Caki2 (cell line): ENCODE measurements at regions not wholly inside any gene's neighbourhood (a gene's known extent, or its start where the extent isn't known, plus 50 kb on each side); places are given as distances from the start of the nearest gene placed in this dataset.
"Not testable (repeated sequence)": the region's sequence is repeated elsewhere in the genome, so short reads cannot be mapped to it uniquely, and the experiment has no call there.

Experiments
- DNase-seq: peaks from one replicate; pipeline ENCODE4 v3.0.0-alpha.2; 2015; ENCODE audit warnings: low read depth
- in situ Hi-C: cut with HindIII; loops from 2 replicates; pipeline ENCODE4 v1.10.0; 2016; ENCODE audit warnings: low sequenced_read_pairs, low pct_unique_long_range_greater_than_20kb, mixed read lengths

- DNase-seq: peak; percentile 63
- in situ Hi-C loops: no loop called here
Measured at GRCh38 chr3:22713936-22714335, 489.2 kb upstream of the UBE2E2 start.

- in situ Hi-C loops: no loop called here
- no peak for DNase-seq
Measured at GRCh38 chr3:22714749-22715148, 488.4 kb upstream of the UBE2E2 start.

- no peak for DNase-seq
- in situ Hi-C loops: no loop called here
Measured at GRCh38 chr3:22720596-22720995, 482.5 kb upstream of the UBE2E2 start.

GRCh38 chr3:22724420-22724819 is 478.7 kb upstream of the UBE2E2 start:
- DNase-seq: no peak
- in situ Hi-C loops: no loop called here

GRCh38 chr3:22728406-22728805 is 474.7 kb upstream of the UBE2E2 start:
- in situ Hi-C loops: no loop called here
- DNase-seq: no peak

GRCh38 chr3:22729212-22729611 is 473.9 kb upstream of the UBE2E2 start:
- in situ Hi-C loops: no loop called here

GRCh38 chr3:22729981-22730380 is 473.1 kb upstream of the UBE2E2 start:
- in situ Hi-C loops: no loop called here
- DNase-seq: peak; percentile 6

More at GRCh38 chr3:22729212-22729611, 473.9 kb upstream of the UBE2E2 start:
- DNase-seq: no peak

- in situ Hi-C loops: no loop called here
- DNase-seq: no peak
Measured at GRCh38 chr3:22730701-22731100, 472.4 kb upstream of the UBE2E2 start.

GRCh38 chr3:22731901-22732300 is 471.2 kb upstream of the UBE2E2 start:
- no peak for DNase-seq
- in situ Hi-C loops: no loop called here

- in situ Hi-C loops: no loop called here
- no peak for DNase-seq
Measured at GRCh38 chr3:22732641-22733040, 470.5 kb upstream of the UBE2E2 start.

GRCh38 chr3:22734207-22734606 is 468.9 kb upstream of the UBE2E2 start:
- in situ Hi-C loops: no loop called here
- no peak for DNase-seq

GRCh38 chr3:22734756-22735155 is 468.4 kb upstream of the UBE2E2 start:
- in situ Hi-C loops: no loop called here
- DNase-seq: no peak

GRCh38 chr3:22735373-22735772 is 467.8 kb upstream of the UBE2E2 start:
- no peak for DNase-seq
- in situ Hi-C loops: no loop called here

- peak; percentile 37 for DNase-seq
Measured at GRCh38 chr3:22743386-22743785, 459.7 kb upstream of the UBE2E2 start.

GRCh38 chr3:22745321-22745720 is 457.8 kb upstream of the UBE2E2 start:
- in situ Hi-C loops: no loop called here
- no peak for DNase-seq

More at GRCh38 chr3:22743386-22743785, 459.7 kb upstream of the UBE2E2 start:
- in situ Hi-C loops: not testable (repeated sequence)

- in situ Hi-C loops: no loop called here
- DNase-seq: no peak
Measured at GRCh38 chr3:22746221-22746620, 456.9 kb upstream of the UBE2E2 start.

- DNase-seq: no peak
- in situ Hi-C loops: no loop called here
Measured at GRCh38 chr3:22748453-22749045, 454.6 kb upstream of the UBE2E2 start.

- no peak for DNase-seq
- in situ Hi-C loops: no loop called here
Measured at GRCh38 chr3:22759636-22760310, 443.4 kb upstream of the UBE2E2 start.

- in situ Hi-C loops: no loop called here
- no peak for DNase-seq
Measured at GRCh38 chr3:22765679-22766078, 437.4 kb upstream of the UBE2E2 start.

- in situ Hi-C loops: no loop called here
- DNase-seq: no peak
Measured at GRCh38 chr3:22777834-22778233, 425.3 kb upstream of the UBE2E2 start.
